ENCODE measurements at regions not wholly inside any gene's neighbourhood (a gene's known extent, or its start where the extent isn't known, plus 50 kb on each side); places are given as distances from the start of the nearest gene placed in this dataset.

DNA sequence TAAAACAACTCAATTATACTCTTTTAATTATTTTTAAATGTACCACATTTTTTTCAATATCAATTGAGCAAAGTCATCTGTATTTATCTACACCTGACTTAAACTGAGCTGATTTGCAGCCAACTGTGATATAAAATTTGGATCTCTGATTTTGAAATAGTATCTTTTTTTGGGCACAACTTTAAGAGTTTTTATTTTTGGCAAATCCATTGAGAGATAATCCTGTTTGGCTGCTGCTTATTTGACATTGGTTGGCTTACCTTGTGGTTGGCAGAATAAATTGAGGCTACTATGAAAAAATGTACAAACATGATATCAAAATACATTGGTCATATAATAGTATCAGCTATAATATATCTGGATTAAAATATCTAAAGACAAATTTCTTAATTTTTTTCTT lies 656.0 kb upstream of the NDST4 start:
- DNase-seq, result no peak

DNA sequence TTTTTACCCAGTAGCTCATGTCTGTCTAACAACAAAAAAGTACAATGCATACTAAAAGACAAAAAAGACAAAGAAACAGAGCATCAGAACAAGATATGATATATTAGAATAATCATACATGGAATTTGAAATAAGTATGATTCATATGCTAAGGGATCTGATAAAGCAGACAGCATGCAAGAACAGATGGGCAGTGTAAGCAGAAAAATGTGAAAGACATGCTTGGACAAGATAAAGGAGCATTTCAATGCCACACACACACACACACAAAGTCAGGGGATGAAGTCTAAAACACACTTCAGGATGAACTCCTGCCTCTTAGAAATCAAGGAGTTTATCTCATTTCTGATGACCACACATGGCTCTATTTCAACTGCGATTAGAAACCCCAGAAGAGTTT lies 649.6 kb upstream of the NDST4 start:
- no peak for DNase-seq

DNA sequence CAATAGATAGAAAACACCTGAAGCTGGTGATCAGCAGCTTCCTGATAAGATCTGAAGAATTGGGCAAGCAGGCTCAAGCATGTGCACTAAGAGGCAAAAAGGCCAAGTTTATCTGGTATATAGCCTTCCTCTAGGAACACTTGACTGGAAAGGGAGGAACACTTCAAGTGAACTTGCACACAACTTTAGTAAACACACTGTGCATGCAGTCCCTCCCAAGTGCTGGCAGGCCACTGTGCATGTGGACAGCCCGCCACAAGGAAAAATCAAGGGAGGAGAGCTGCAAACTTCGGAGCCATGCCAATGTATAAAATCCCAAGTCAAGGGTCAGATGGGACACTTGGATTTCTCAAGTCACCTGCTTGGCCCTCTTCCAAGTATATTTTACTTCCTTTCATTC lies 645.8 kb upstream of the NDST4 start:
- DNase-seq, result no peak

DNA sequence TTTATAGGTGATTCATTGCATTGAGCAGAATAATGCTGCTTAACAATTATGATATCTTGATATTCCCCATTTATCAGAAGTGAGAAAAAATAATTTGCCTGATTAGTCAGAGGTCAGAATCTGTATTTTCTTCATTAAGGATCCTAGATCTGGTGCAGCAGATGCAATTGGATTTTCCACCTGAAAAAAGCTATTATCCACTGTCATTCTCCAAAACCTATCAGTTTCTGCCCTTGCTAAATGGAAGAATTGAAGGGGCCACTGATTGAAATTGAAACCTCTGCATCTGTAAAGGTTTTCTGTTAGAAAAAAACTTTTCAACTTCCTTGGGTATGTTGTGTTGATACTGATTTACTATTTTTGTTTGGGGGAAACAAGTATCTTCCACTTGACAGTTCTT lies 636.0 kb upstream of the NDST4 start:
- DNase-seq, result no peak

DNA sequence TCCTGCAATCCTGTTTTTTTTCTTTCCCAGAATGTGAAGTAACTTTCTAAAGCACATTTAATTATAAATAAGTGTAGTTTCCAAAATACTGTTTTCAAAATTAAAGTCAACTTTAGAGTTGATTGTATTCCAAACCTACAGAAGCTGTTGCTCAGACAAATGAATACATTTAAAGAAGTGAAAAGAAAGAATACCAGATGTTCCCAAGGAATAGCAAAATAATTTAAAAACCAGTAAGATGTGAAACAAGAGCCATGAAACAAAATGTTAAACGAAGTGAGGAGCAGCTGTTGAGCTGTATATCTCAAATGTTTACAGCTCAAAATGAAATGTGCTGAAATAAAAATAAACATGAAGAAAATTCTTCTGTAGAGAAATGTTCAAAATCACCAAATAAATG lies 627.4 kb upstream of the NDST4 start:
- no peak for DNase-seq

DNA sequence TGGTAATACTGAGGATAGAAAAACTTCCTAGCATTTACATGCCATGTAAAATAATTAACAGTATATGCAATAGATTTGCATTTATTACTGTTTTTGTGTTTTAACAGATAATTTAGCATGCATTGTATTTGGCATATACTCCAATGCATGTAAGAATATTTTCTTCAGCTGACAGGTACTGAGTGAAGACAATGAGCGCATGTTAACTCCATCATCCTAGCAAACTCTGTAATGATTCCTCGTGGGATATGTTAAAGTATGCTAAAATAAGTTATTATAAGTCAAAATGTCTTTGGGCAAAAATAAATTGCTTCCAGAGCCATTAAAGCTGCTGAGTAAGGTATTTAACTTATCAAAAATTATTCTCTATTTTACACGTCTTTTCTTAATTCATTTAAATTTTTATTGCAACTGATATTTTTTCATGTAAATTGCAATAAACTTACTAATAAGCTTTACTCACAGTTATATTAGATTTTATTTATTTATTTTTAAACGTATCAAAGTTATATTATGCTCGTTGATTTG lies 616.4 kb upstream of the NDST4 start:
- DNase-seq, result no peak

DNA sequence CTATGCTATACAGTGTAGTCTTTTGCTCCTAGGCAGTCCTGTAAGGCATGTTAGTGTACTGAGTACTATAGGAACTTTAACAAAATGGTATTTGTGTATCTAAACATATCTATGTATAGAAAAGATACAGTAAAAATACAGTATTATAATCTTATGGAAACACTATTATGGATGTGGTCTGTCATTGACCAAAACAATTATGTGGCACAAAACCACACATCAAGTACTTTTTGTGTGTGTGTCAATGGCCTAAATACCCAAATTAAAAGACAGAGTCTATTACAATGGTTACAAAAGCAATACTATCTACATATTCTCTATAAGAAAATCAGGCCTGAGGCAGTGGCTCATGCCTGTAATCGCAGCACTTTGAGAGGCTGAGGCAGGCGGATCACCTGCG lies 610.2 kb upstream of the NDST4 start:
- no peak for DNase-seq

DNA sequence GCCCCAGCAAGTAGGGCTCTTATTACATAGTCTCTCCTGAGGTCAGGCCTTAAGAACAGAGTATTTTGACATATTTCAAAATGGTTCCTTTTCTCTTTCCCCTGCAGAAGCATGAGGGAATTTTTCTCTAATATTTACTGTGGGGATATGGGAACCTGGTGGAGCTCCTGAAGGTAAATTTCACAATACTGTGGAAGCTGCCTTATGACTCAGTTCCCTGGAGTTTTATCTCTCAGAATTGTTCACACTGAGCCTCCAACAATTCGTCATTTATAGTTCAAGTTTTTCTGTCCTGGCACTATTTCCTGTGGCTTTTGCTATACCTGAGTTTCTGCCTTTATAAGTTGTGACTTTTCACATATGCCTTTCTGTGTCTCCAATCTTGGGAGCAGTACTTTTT lies 607.2 kb upstream of the NDST4 start:
- no peak for DNase-seq

DNA sequence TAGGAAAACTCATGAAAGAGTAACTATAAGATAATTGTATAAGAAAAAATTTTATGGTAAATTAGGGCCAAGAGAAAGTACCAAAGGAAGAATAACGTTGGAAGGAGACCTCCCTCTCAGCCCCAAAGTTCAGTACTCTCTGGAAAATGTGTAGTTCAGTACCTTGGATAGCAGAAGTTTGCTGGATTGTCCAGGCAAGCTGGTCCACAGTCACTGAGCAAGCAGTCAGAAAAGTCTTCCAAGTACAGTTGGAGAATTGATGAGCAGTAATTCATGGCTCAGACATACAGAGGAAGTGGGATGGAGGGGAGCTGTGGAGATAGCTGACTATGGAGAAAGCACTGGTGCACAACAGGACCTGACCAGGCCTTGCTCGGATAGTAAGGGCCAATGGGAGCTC lies 598.2 kb upstream of the NDST4 start:
- DNase-seq, result peak; percentile 11

DNA sequence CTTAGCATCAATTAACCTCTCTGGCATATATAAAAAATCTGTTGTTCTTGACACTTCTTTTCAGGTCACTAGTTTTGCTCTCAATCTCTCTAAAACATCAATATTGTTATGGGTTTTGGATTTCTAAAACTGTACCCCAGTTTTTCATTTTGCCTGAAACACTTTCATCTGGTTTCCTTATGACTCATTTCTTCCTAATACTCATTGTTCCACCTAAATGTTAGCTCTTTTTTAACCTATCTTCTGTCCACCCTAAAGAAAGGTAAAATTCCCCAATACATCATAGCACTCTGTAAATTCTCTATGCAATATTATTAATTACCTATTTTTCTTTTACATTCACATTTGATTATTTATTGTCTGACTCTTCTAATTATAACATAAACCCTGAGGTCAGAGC lies 575.5 kb upstream of the NDST4 start:
- no peak for DNase-seq

DNA sequence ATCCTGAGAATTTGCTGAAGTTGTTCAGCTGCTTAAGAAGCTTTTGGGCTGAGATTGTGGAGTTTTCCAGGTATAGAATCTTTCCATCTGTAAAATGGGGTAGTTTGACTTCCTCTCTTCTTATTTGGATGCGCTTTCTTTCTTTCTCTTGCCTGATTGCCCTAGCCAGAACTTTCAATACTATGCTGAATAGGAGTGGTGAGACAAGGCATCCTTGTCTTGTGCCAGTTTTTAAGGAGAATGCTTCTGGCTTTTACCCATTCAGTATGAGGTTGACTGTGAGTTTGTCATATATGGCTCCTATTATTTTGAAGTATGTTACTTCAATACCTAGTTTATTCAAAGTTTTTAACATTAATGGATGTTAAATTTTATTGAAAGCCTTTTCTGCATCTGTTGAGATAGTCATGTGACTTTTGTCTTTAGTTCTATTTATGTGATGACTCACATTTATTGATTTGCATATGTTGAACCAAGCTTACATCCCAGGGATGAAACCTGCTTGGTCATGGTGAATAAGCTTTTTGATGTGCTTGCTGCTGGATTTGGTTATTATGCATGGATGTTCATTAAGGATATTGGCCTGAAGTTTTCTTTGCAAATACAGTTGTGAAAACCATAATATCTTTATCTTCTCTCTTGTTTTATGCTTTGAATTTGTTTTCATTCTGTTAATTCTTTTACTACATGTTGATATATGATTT lies 573.8 kb upstream of the NDST4 start:
- DNase-seq, result no peak

DNA sequence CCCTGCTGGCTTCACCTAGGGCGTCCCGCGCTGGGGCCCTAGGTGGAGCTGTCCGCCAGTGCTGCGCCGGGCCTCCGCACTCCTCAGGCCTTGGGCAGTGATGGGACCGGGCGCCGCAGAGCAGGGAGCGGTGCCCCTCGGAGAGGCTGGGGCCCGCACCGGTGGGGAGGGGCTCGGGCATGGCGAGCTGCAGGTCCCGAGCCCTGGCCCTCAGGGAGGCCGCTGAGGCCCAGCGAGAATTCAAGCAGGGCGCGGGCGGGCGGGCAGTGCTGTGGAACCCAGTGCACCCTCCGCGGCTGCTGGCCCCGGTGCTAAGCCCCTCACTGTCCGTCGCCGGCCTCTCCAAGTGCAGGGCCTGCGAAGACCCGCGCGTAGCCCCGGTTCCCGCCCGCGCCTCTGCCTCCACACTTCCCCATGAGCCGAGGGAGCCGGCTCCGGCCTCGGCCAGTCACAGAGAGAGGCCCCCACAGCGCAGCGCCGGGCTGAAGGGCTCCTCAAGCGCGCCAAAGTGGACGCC lies 565.1 kb upstream of the NDST4 start:
- DNase-seq, result no peak

DNA sequence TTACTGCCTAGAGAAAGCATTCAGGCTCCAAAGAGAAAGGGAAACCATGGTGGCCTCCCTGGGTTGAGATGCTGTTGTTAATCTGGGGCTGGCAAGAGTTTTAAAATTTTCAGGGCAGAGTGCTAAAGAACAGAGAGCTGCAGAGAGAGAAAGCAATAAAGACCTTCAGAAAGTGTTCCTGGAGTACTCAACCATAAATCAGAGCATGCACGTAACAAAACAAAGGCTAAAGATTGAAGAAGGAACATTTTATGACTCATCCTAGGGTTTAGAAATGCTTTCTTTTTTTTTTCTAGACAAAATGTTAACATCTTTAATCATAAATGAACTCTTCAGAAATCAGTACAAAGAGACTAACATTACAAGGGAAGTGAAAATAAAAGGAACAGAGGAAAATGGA lies 562.3 kb upstream of the NDST4 start:
- no peak for DNase-seq

DNA sequence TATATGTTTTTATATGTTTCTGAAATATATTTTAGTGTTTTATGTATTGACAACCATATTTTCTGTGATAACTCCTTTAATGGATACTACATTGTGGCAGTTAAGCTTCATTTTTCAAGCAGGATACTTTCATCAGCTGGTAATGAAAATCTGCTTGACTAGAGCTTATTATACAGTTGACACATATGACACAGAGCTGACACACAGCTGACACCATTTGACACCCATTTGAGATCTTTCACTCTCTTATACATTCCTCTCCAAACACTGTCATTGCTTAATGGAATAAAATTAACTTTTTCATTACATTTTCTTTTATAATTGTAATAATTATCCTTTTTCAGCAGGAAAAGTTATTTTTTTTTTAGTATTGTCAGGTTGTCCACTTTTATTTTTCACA lies 561.1 kb upstream of the NDST4 start:
- DNase-seq, result no peak

DNA sequence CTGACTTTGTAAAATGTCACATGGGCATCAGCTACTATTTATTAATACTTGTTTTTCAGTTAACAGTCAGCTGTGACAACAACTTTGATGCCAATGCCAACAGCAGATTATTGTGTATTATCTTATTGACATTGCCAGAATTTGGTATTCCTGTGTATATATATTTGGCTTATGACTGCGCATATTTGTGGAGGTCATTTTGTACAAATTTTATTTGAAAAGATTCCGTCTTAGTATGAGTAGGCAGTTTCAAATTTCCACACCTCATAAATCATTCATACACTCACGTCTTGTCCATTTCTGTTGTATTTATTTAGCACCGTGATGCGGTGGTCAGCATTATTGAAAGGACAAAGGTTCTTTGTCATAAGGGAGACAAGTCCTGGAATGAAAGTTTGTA lies 558.2 kb upstream of the NDST4 start:
- DNase-seq, result no peak

DNA sequence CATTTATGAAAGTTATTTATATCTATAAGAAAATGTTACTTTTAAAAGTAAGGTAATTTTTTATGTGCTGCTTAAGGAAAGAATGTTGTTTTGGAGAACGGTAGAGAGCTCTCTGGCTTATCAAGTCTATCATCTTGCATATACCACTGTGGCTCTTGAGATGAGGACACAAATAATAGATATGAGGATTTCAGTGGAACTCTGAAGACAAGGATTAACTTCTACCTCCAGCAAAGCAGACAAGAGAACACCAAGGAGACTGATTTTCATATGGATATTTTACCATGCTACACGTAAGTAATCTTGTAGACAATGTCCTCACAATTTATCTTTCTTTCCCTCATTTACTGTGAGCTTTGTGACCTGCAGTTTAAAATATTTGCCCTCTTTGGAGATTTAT lies 557.5 kb upstream of the NDST4 start:
- DNase-seq, result no peak

DNA sequence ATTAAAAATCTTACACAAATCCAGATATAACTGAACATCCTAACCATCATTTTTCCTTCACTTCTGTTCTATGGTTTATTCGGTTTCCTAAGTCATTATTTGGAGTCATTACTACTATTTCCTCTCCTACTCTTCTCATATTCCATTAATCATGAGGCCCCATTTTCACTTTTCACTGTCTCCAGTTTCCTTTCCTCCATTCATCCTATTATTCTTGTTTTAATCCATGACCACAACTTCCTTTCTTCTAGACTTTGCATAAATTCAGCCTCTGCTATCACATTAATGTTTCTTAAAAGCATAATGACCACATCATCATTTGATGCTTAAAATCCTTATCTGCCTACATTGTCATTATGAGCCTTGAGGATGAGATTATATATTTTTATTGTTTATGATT lies 555.0 kb upstream of the NDST4 start:
- DNase-seq, result no peak

DNA sequence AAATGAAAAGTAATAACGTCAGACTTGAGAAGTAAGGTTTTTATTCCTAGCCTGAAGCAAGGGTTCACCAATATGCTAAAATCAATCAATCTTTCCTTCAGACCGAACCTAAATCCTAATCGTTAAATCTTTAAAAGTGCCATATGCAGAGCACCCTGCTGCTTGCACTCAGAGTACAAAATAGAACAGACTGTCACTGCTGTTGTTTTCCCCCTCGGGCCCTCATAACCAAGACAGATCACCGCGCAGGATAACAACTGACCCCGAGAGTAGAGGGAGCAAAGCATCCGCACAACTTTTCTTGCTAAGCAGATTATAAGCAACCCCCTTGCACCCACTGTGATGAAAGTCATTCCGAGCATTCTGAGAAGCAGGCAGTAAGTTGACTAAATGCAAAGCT lies 550.9 kb upstream of the NDST4 start:
- no peak for DNase-seq

DNA sequence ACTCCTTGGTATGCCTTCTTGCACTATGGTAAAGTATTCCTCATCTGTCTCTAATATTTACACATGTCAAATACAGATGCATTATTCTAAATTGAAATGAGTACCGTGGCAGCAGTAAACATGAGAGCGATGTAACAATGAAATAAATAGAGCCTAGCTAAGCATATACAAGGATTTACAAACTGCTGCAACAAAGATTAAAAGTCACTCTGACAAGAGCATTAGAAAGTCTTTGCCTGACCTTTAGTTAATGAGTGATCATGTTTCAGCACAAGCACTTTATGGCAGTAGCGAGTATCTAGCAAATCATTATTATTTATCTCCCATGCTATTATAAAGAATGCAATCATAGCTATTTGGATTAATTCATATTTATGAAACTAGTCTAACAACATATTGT lies 547.0 kb upstream of the NDST4 start:
- DNase-seq, result no peak

DNA sequence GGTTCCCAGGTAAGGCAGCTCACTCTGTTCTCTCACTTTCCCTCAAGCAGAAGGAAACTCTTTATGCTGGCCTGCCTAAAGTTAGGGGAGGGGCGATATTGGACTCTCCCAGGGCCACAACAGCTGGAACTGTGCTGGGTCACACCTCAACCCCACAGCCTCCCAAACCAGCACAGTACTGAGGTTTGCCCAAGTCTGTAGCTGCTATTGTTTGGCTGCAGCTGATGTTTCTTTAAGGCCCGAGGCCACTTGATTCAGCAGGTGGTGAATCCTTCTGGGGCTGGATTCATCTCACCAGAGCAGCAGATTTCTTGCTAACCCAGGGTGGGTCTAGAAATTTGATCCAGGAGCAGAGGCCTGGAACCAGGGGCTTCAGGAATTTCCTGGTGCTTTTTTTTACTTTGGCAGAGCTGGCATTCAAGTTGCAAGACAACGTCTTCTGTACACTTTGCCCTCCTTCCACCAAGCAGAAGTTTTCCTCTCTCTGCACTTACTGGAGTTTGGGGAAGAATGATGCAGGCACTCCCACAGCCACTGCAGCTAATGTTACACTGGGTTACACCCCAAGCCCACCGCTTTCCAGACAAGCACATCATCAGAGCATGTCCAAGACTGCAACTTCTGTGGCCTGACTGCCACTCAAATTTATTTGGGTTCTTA lies 544.7 kb upstream of the NDST4 start:
- peak; percentile 44 for DNase-seq

DNA sequence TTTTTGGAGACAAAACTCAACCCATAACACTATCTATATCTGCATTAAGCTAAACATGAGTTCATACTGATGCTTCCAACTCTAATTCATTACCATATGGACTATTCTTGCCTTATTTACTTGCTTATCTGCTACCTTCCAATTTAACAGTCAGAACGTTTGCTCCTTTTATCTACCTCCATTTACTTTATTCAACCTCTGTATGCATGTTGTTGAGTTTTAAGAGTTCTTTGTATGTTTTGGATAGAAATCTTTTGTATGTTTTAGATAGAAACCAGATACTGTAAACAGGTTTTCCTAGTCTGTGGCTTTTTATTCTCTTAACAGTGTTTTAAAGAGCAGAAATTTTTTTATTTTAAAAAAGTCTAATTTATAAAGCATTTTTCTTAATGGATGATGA lies 542.2 kb upstream of the NDST4 start:
- no peak for DNase-seq

DNA sequence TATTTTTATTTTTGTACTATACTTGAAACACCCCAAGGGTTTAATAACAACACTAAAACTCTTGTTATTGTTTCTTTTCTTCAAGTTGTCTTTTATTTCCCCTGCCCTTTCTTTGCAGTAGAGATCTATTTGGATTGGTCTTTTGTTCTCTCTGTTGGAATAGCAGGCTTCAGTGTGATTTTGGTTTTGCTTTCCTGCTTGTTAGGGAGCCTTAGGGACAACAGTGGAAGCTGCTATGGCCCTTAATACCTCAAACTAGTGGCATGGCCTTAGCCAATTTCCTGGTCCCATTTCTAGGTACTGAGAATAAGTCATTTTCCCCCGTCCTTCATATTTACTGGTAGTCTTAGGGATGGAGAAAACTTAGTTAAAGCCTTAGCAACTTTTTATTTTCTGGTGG lies 535.4 kb upstream of the NDST4 start:
- DNase-seq, result no peak

DNA sequence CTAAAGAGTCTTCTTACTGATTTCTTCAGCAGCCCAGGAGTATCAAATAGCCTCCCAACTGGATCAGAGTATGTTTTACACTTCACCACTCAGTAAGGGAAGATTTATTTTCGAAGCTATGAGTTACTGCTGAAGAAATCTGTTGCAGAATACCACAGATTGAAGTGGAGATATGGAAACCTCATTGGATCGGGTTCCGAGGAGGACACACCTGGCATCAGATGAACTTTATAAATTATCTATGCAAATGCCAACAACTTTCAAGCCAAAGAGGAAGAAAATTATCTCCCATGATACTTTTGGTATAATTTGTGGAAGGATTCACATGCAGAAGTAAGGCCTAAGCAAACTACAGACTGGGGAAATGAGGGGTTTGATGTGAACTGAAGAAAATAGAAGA lies 515.9 kb upstream of the NDST4 start:
- no peak for DNase-seq

DNA sequence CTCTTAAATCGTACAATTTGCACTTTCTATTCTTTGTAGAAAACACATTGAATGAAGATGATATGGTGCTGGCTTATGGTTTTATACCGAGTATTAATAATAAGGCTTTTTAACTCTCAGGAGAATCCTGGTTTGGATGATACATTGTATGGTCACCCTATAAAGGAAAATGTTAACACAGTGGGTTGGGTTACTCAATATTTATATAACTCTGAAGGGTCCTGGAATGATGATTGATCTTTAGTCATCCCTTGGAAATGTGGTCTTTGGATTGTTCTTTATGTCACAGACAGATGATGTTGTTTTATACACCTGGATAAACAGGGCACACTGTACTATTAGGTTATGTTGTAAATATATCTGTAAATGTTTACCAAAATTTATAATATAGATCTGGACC lies 496.2 kb upstream of the NDST4 start:
- no peak for DNase-seq
